ENCODE measurements at regions not wholly inside any gene's neighbourhood (a gene's known extent, or its start where the extent isn't known, plus 50 kb on each side); places are given as distances from the start of the nearest gene placed in this dataset.
"Not testable (repeated sequence)": the region's sequence is repeated elsewhere in the genome, so short reads cannot be mapped to it uniquely, and the experiment has no call there.

- no peak for DNase-seq (ENCODE audit: low spot score)
Measured at GRCh38 chr16:60295451-60295850, 1561.3 kb upstream of the GOT2 start.

DNA sequence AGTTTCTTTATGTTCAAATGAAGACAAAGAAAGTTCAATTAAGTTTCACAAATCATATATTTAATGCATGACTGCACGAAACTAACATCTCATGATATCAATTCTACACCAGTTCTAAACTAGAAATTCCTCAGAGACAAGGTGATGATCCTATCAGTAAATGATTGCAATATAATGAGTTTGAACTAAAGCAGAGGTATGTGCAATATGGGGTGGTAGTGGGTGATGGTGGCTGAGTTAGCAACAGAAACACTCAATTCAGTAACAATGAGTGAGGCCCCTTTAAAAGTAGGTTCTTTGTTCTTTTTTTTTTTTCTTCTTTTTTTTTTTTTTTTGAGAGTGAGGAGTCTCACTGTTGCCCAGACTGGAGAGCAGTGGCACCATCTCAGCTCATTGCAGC lies 1551.7 kb upstream of the GOT2 start:
- no peak for DNase-seq (ENCODE audit: low spot score)

DNA sequence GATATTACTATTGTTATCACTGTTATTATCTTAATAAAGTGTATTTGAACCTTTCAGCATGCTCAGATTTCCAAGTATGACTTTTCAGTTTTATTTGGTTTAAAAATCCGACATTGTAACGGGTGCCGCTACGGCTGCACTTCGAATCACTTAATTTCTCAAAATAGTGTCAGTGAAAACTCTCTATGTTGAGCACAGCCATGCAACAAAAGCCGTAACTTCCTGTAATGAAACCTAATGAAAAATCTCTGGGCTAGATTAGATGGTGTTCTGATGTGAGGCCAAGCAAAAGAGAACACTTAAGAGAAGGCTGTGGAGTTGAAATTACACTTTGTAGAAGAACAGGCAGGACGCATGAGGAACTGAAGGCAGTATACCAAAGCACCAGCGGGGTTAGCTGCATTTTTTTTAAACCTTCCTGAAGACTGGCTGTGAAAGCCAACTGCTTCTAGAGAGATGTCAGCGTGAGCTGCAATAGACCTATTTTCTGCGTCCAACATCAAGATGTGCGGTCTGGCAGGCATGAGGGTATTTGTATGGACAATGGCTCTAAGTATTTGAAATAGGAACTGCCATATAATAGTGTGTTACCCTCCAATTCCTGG lies 1545.0 kb upstream of the GOT2 start:
- no peak for DNase-seq (ENCODE audit: low spot score)

DNA sequence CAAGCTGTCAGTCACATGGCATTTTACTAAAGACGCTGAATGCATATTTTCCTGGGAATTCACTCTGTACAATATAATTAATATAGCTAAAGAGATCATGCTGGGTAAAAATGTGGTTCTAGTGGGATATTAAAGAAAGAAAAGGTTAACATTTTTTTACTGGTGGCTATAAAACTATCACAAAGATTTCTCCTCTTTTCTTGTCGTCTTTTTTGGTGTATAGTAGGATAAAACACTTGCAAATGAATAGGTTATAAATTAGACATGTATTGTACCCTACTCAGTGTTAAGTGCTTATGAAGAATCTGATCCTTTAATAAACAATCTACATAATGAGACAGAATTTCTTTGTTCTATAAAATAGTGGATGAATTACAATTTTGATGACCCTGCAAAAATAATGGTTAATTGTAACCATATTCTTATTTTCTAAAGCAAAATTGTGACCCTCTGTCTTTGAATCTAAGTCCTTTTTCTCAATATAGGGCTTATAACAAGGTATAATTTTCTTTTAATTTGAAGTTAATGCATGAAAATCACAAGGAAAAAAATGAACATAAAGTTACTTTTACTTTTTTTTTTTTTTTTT lies 1540.4 kb upstream of the GOT2 start:
- no peak for DNase-seq (ENCODE audit: low spot score)

DNA sequence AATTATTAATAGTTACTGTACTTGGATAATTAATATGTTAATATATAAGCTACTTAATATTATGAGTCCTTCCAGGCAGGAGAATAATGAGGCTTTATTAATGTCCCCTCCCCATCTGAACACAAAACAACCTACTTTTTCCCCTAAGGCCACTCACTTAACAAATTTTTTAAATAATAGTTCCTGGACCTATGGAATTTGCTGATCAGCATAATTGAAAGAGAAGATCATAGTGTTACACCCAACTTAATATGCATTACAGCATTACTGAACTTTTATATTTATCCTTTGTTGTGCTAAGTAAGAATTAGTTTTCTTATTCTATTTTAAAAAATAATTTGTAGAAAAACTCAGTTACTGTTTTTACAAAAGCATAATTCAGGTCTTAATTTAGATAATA lies 1537.7 kb upstream of the GOT2 start:
- DNase-seq (ENCODE audit: low spot score) = no peak

DNA sequence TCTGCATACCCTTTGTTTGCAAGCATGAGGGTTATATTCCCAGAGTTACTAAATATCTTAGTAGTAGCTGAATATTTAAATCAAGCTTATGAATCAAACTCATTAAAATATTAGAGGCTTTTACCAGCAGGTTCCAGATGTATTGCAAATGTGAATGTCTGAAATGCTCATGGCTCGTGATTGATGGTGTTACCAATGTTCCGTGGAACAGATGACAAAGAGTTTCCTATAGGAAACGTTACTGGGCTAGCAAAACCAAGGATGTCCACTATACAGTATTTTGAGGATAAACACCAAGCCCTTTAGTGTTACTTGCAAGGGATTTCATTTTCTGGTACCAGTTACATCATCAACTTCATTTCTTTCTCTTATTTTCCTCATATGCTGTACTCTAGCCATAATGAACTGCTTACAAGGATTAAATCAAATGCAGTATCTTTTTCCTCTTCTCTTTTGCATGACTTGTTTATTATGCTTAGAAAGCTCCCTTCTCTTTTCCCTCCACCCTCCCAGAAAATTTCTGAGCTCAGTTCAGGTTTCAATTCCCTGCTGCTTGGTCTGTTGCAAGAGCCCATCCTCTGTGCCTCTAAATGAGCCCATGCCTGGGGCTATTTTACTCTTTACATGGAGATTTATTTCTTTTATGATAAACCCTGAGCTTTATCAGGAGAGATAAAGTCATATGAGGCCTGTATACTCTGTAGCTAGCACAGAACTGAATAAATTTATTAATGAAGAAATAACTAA lies 1537.1 kb upstream of the GOT2 start:
- no peak for DNase-seq (ENCODE audit: low spot score)

DNA sequence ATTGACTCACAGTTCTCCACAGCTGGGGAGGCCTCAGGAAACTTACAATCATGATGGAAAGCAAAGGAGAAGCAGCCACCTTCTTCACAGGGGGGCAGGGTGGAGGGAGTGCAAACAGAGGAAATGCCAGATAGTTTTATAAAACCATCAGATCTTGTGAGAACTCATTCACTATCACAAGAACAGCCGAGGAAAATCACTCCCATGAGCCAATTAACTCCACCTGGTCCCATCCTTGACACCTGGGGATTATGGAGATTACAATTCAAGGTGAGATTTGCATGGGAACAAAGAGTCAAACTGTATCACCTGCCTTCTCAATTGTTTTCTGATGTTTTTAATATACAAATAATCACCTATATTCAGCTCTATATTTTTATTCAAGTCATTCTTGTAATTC lies 1527.3 kb upstream of the GOT2 start:
- DNase-seq (ENCODE audit: low spot score) = no peak

DNA sequence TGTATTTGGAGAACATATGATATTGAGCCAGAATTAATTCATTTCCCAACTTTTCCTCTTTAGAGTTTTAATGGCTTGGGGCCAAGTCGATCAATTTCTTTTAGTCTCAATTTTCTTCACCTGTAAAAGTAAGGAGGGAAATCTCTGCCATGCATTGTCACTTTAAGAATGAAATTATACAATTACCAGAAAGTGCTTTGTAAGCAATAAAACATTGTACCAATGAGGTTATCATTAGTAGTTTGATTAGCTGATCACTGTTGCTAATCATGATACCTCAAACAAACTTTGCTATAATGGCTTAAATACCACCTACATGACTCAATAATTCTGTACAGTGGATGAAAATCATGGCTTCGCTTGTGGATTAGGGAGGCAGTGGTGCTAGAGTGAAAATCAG lies 1525.8 kb upstream of the GOT2 start:
- no peak for DNase-seq (ENCODE audit: low spot score)

DNA sequence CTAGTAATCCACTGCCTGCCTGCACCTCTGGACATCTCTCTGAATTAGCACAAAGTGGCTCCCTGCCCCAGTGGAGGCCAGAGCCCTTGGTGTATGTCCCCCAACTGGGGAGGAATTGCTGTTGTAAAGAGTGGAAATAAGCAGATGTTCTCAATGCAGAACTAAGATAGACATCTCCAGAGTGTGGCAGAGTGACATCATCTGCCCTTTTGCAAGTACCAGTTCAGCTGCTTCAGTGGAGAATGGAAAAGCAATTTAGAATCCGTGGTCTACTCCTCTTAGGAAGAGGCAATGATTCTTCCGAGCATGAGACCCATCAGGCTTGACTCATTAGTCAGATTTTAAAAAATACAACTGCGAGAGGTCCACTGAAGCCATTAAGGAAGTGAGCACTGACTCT lies 1512.0 kb upstream of the GOT2 start:
- DNase-seq (ENCODE audit: low spot score) = no peak

GRCh38 chr16:60241671-60242070 lies 1507.6 kb upstream of the GOT2 start:
- no peak for DNase-seq (ENCODE audit: low spot score)

DNA sequence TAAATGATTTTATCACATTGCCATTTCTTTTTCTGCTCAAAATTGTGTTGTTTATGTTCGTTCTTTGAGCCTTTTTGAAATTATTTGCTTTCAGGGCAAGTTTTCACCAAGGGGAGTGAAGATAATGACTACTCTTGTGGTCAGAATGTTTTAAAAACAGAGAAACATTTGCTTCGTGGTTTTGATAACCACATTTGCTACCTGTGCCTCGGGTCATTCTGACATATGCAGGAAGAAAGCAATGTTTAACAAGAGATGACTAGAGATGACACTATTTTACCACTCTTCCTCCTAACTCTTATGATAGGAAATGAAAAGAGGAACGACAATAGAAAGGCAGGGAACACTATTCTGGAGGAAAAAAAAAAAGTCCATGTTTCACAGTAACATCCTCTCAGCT lies 1496.5 kb upstream of the GOT2 start:
- no peak for DNase-seq (ENCODE audit: low spot score)

DNA sequence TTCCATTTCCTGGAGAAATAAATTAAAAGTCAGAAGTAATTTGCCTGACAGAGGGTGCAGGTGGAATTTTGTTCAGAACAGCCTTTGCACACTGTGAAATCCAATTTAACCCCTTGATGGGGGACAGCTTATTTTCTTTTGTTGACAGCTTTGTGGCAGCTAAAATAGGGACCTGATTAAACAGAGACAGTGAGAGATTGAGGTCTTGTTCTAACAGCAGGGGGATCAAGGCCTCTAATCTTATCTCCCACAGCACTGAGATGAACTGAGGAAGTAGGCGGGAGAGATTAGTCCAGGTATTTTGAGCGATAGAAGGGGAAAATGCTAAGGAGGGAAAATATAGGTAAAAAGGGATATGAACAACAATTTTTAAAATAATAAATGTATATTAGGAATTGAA lies 1491.4 kb upstream of the GOT2 start:
- DNase-seq (ENCODE audit: low spot score) = no peak

GRCh38 chr16:60217787-60218186 lies 1483.7 kb upstream of the GOT2 start:
- no peak for DNase-seq (ENCODE audit: low spot score)

DNA sequence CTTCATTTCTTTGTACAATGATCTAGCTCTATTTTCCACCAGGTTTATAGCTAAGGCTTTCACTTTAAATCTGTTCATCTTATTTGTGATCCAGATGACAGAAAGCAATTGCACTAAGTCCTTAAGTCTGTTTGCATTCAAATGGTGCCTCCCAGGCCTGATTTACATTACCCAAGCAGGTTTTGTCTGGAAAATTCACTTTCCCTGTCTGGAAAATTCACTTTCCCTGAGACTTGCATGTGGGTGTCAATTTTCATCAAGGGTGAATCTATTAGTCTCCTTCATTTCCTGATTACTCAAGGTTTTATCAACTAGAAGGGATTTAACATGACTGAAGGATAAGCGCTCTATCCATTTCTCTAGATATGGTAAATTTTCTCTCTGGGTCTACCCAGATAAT lies 1480.2 kb upstream of the GOT2 start:
- DNase-seq (ENCODE audit: low spot score) = no peak

DNA sequence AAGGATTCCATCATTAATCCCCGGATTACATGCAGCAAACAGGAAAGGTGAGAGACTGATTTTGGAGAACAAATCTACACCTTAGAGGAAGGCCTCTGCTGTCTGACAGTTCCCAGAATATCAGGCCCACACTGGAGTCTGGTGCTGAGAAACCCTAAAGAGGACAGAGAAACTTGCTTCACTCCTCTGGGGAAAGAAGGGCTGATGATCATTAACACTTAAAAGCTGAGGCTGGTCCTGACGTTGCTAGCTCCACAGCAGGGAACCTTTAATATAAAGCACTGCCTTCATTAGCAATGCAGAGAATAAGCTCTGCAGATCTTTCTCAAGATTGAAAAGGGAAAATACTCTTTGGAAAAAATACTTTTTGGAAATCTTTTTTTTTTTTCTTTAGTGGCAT lies 1472.4 kb upstream of the GOT2 start:
- no peak for DNase-seq (ENCODE audit: low spot score)

GRCh38 chr16:60204181-60204580 lies 1470.1 kb upstream of the GOT2 start:
- no peak for DNase-seq (ENCODE audit: low spot score)

DNA sequence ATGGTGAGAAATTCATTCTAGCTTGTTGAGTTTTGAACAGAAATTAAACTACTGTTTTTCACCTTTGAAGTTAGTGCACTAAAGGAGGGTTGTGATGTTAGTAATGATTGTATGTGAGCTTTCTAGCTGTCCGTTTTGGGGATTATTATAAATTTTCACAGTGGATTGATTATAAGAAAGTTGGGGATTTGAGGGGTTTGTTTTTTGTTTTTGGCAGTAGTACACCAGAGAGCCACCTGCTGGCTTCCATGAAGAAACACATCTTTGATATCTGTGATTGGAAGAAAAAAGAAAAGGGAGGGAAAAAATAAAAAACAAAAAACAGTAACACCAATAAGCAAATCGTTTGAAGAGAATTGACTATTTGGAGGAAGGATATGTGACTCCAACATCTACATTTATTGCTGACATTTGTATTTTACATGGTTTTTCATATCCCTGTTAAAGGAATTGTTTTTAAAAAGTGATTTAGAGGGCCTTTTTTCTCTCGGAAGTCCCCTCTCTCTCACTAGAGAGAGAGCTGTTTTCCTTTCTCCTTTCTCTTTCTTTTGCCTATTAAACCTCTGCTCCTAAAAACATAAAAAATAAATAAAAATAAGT lies 1469.5 kb upstream of the GOT2 start:
- DNase-seq (ENCODE audit: low spot score) = no peak

- DNase-seq (ENCODE audit: low spot score) = not testable (repeated sequence)
Measured at GRCh38 chr16:60200729-60201128, 1466.6 kb upstream of the GOT2 start.

- no peak for DNase-seq (ENCODE audit: low spot score)
Measured at GRCh38 chr16:60200161-60200560, 1466.0 kb upstream of the GOT2 start.

GRCh38 chr16:60199150-60199549 lies 1465.0 kb upstream of the GOT2 start:
- no peak for DNase-seq (ENCODE audit: low spot score)

GRCh38 chr16:60181536-60181935 lies 1447.4 kb upstream of the GOT2 start:
- DNase-seq (ENCODE audit: low spot score) = no peak

DNA sequence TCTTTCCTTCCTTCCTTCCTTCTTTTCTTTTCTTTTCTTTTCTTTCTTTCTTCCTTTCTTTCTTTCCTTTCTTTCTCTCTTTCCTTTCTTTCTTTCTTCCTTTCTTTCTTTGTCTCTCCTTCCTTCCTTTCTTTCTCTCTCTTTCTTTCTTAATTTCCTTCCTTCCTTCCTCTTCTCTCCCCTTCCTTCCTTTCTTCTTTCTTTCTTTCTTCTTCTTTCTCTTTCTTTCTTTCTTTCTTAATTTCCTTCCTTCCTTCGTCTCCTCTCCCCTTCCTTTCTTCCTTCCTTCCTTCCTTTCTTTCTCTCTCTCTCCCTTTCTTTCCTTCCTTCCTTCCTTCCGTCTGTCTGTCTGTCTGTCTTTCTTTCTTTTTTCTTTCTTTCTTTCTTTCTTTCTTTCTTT lies 1446.5 kb upstream of the GOT2 start:
- DNase-seq (ENCODE audit: low spot score) = no peak

DNA sequence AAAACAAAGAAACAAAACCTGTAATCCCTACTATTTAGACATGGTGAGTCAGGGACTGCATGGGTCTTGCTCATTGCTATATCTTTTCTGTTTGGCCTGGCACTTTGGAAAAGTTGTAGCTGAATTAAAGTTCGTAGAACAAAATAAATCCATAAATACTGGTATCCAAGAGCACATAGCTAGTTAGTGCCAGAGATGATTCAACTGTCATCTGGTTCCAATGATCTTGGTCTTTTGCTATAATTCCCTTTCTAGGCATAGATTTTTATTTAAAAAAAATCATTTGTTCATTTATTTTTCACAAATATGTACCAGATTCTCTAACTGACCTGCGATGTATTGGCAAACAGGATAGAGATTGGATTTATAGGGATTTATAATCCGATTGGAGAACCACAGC lies 1436.1 kb upstream of the GOT2 start:
- no peak for DNase-seq (ENCODE audit: low spot score)

Measured in mesenteric fat pad (tissue), 1 donor.